ENCODE measurements at regions not wholly inside any gene's neighbourhood (a gene's known extent, or its start where the extent isn't known, plus 50 kb on each side); places are given as distances from the start of the nearest gene placed in this dataset.

DNA sequence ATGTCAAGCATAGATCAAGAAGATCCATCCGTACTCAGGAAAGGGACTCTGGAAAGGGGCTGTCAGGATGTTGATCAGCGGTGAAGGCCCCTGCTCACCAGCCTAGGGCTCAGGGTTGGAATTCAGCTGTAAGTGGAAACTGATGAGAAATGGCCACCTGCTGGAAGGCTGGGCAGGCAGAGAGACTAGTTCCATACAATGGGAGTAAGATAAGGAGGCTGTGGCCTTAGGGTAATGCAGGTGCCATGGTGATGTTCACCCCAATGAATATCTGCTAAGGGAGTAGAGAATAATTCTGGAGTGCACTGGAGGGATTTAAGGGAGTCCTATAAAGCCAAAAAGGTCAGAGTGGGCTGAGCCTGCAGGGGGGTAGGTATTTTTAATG is 256.6 kb downstream of the CYRIA start:
- DNase-seq = no peak

DNA sequence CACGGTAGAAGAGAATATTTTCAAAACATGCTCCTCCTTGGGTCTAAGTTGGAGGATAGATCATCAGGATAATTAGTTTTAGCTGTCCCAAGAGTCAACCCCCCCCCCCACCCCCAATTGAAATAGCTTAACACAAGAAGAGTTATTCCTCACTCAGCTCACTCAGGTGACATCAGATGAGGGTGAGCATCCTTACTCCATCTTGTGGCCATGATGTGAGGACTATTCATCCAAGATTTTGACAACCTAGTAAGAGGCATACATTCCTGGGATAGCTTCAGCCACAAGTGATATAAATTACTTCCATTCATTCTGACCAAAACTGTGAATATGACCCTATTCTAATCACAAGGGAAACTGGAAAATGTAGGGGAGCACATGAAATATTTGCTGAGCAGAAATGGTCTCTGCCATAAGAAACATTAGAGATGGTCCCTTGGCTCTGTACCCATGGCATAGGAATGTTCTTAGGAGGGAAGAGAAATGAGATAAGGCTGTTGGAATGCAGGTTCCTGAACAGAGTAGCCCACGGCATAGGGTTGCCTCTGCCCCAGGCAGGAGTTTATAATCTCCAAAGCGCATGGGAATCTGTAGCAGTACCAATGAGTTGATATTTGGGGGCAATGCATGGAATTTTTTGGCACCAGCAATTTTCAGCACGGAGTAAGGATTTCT is 257.2 kb downstream of the CYRIA start:
- no peak for DNase-seq

DNA sequence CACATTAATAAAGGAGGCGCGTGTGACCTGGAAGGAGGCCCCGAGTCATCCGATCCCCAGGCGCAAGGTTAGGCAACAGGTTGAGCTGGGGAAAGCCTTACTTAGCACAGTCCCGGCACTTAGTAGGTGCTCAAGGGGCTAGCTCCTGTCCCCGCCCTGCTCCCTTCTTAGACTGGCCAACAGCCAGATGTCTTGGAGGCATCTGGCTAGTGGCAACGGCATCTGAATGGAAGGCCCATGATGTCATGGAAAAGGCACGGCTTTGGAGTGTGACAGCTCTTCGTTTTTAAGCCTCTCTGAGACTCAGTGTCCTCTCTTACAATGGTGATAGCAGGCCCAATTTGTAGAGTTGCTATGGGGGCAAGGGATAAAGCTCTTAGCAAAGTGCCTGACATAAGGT is 258.3 kb downstream of the CYRIA start:
- DNase-seq = no peak

DNA sequence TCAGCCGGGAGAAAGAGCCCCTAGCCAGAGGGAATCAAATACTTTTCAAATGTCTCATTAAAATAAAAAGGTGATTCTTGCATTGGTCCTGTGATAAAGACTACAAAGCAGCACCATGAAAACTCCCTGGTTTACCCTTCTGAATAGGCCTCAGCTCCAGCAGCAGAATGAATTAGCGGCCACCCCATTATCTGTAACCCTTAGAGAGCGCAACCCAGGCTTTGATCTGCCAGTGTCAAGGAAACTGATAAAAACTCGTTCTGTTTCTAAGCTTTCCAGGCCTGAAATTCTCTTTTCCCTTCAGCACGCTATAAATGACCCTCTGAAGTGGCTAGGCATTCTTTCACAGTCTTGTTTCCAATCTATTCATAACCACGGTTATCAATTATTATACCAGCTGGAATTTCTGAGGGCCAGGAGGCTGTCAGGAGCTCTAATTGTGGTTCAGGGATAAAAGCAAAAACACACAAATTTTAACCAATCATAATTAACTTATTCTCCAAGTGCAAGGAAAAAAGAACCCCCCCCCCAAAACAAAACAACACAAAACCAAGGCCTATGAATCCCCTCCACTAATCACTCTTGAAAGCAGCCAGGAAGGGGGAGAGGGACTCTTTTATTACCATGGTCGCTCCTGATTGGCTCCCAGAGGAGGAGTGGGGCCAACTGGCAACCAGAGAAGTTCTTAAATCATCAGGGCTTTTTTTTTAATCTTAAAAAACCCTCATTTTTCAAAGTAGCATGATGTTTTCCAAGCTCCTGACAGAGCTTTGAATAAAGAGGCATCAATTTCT is 258.9 kb downstream of the CYRIA start:
- DNase-seq = no peak

DNA sequence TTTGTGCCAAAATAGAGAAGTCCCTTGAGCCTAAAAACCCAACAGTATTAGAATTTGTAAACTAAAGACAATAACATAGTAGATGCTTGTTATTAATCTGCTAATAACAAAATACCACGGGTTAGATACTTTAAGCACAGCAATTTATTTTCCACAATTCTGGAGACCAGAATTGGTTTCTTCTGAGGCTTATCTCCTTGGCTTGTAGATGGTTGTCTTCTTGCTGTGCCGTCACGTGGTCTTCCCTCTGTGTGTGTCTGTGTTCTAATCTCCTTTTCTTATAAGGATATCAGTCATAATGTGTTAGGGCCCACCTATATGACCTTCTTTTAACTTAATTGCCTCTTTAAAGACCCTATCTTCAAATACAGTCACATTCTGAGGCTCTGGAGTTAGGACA is 260.1 kb downstream of the CYRIA start:
- no peak for DNase-seq

DNA sequence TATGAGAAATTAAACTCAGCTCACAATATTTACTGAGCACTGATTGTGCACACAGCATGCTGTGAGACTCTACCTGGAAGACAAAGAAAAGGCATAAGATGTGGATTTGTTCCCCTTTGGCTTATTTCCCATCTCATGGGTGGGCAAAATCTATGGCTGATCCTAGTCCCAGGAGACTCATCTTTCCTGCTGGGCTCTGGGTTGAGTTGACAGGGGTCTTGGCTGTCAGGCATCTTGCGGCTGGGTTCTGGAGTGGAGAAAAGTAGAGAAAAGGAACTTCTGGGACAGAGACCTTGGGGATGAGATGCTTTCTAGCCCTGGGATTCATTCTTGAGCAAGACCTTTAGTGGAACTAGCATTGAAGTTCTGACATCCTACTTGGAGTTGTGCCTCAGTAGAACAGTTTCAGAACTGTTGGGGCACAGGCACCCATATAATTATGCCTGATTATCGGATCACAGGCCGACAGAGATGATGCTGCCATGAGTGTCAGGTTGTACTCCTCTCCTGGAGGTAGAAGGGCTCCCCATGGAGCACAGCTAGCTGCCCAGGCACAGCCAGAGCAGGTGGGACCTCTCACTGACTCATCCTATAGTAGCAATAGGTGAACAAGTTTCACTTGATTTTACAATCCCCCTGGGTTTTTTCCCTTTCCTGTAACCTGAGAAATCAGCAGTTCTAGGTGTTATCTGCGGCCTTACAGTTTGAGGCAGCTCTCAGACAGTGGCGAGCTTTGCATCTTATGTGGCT is 260.9 kb downstream of the CYRIA start:
- DNase-seq = no peak

DNA sequence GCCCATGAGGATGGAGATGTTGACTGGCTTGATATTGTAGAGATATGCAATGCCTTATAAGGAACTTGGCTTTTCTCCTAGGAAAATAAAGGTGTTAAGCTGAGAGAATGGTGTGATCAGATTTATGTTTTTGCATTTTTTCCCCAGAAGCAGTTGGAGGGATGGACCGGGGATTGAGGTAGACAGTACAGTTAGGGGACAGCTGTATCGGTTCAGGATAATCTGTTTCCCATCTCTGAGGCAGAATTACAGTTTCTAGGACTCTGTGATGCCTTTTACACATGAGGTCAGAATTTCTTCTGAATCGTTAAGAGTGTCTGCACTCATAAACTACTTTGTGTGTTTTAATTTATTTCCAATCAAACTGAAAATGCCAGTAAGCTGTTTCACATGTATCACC is 261.5 kb downstream of the CYRIA start:
- DNase-seq = no peak

DNA sequence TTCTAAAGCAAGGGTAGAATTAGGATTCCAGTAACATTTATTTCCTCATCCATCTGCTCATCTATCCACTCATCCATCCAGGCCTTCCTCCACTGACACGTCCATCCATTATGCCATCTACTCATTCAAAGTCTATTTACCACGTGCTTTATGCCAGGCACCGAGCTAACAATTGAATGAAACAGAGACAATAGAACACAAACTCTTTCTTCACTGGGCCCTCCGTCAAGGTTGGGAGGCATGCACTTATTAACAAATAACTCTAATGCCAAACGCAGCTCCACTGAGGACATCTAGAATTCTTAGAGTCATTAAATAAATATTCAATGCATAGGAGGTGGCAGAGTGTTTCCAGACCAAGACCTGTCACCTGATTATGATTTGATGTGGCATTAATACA is 262.7 kb downstream of the CYRIA start:
- DNase-seq = no peak

DNA sequence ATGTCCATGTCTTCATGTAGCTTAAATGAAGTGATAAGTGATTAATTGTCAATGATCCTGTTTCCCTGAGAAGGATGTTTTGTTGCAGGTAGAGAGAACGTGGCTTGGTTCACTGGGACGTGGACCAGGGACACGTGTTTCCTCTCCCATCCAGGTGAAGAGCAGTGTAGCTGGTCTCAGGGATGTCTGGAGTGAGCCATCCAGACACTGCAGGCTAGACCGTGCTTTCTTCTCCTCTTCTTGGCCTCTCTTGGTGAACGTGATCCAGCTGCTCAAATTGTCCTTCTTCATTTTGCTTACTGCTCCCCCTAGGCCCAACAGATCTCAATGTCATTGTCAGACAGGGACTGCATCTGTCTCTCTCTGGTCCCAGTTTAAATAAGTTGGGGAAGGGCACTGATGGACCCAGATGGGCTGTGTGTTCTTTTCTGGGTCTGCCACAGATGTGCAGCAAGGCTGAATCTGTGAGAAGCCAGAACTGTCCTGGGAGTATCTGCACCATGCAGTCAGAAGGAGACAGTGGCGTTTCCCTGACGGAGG is 263.8 kb downstream of the CYRIA start:
- no peak for DNase-seq

DNA sequence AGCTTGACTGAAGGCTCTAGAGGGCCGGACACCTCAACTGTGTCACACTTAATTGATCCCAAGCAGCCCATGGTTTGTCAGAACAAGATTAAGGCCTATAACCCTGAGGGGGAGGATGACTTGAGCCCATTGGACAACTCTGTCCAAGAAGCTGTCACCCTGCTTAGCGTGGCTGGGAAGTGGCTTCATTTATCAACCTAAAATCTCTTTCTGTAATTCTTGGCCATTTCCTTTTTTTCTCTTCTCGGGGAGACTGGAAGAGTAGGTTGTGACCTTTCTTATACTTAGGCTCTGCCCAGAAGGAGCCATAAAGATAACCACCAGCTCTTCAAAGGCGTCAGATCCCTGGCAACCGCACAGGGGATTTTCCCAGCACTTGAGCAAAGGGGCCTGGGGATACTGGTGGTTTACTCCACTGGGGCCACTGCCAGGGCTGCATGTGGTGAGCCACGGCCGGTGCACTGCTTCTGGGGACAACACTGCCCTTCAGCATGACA is 265.5 kb downstream of the CYRIA start:
- DNase-seq = no peak

DNA sequence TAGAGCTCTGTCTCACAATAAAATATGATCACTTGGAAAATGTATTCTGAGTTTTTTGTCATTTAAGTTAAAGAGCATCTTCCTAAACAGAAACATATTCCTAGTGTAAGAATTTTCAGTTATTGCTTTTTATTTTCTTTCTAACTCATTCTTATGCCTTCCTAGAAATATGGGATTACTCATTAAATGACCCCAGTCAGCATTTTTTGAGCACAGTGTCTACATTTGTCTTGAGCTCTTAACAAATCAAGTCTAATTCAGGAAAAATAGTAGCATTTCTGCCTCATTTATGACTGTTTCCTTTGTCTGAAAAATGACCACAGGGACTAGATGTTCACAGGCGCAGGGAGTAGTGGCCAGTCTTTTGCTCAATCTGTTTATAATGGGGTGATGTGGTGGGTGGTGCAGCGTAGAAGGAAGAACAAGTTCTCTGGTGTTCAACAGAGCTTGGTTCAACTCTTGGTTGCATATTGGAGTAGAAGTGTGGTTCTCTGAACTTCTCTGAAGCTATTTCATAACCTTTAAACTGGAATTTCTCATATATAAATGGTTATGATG is 267.1 kb downstream of the CYRIA start:
- no peak for DNase-seq

DNA sequence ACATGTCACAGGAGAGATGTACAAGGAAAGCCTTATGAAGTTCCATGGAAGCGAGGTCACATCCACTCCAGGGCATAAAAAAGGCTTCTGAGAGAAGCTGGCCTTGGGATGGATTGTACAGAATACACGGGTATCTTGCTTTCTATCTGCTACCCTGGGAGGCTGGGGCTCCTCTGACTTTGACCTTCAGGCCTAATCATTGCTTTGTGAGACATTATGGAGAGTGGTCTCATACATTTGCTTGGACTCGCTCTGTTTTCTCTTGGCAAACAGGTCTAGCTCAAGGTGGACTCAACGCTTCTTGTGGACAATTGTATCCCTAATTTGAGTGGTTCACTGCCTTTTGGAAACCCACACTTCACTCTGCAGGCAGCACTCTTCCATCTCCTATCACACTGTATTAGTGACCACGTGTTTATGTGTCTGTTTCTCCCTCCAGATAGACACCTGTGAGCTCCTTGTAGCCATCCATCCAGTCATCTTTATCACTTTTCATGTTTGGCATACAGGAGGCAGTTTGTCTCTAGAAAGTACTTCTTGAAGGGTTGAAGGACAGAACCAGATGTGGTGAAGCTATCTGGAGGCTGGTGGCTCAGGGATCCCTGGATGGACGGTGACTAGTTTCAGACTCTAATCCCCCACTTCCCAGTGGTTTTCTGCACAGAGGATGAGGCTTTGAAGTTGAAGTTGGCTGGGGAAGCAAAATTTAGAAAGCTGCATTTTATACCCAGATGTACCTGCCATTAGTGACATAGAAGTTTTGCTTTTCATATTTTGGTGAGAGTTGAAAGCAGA is 267.8 kb downstream of the CYRIA start:
- no peak for DNase-seq

DNA sequence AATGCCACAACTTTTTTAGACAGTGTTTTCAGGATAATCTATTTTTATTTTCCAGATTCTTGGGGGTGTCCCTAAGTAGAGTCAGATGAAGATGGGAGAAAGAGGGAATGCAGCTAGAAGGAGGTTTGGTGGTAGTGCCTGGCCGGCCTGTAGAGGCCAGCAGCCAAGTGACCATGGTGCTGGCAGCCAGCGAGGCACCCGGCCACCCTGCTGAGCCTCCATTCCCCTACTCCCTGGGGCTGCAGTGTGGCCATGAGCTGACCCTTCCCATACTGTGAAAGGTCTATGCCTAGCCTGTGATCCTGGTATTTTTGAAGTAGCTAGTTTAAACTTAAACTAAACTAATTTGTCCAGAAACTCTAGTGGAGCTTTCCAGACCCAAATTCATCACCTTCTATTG is 268.6 kb downstream of the CYRIA start:
- no peak for DNase-seq

DNA sequence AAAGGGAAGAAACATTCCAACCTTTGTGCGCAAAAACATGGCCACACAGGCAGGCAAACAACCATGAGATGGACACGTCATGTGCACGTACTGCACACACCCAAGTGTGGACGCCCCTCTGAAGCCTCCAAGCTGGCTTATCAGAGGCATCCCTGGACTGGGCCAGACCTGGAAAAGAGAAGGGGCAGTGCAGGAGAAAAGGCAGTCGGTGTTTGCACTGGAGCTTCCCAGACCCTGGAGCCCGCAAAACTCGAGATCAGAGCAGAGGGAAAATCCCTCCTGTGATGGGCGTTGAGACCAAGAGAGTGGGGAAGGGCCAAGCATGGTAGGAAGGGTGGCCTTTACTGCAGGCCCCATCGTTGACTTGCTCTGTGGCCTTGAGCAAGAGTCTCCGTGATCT is 269.5 kb downstream of the CYRIA start:
- no peak for DNase-seq

DNA sequence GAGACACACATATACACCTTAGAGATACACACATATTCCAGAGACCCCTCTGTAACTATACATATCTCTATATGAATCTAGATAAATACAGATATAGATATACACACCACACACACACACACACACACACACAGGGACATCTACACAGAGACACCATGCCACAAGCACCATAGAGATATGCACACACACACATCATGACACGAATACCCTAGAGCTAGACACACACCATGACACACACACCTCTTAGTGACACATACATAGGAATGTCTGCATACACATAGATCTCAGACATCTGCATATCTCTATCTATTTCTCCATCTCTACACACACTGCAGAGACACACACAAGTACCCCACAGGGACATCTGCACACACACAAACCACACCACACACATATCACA is 270.0 kb downstream of the CYRIA start:
- DNase-seq = no peak

DNA sequence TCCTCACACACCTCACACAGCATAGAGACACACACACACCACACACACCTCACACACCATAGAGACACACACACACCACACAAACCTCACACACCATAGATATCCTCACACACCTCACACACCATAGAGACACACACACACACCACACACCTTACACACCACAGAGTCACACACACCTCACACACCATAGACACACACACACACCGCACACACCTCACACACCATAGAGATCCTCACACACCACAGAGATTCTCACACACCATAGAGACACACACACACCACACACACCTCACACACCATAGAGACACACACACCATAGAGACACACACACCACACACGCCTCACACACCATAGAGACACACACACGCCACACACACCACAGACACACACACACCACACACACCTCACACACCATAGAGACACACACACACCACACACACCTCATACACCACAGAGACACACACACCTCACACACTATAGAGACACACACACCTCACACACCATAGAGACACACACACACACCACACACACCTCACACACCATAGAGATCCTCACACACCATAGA is 270.6 kb downstream of the CYRIA start:
- DNase-seq = no peak

DNA sequence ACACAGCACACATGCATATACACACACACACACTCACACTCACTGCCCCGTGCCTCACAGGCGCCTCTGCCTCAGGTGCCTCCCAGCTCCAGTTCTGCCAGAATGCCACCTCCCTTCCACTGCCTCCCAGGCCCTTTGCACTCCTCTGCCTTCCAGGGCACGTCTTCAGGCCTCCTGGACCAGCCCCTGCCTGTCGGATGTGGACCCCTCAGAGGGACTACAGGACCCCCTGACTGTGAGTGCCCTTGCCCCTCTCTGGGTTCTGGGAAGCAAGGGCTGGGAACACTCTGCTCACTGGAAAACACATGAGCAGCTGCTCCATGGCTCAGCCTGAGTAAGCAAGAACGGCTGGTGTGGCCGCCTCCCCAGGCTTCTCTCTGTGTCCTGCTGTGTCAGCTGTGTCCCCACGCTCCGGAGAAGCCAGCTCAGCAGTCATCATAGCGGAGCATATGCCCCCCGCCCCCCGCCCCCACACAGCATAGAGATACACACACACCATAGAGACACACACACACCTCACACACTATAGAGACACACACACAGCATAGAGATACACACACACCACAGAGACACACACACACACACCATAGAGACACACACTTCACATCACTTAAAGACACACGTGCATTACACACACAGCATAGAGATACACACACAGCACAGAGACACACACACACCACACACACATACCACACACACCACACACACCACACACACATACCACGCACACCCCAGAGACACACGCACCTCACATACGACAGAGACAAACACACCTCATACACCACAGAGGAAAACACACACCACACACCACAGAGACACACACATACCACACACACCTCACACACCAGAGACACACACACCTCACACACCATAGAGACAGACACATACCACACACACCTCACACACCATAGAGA is 271.3 kb downstream of the CYRIA start:
- DNase-seq = no peak

DNA sequence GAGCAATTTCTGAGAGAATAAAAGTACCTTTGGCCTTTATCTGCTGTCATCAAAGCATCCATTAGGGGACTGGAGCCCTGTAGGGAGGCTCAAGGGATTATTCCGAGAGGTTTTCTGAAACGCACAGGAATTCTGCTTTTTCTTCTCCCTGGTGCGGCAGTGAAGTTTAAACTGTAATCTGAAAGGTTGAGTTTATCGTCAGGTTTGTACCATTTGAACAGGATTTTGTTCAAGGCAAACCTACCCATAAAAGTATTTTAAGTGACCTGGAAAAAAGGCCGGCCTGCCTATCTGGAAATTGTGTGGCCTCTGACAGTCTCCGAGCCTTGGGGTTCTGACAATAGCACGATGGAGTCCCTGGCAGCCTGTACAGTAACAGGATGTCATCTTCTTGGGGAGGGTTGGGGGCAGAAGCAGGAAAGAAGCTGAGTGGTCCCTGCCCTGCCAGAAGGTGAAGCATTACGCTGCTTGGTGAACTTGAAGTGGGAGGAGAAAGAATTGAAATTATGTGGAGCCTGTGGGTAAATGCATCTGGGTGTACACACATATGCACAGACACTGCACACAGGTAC is 272.0 kb downstream of the CYRIA start:
- no peak for DNase-seq

DNA sequence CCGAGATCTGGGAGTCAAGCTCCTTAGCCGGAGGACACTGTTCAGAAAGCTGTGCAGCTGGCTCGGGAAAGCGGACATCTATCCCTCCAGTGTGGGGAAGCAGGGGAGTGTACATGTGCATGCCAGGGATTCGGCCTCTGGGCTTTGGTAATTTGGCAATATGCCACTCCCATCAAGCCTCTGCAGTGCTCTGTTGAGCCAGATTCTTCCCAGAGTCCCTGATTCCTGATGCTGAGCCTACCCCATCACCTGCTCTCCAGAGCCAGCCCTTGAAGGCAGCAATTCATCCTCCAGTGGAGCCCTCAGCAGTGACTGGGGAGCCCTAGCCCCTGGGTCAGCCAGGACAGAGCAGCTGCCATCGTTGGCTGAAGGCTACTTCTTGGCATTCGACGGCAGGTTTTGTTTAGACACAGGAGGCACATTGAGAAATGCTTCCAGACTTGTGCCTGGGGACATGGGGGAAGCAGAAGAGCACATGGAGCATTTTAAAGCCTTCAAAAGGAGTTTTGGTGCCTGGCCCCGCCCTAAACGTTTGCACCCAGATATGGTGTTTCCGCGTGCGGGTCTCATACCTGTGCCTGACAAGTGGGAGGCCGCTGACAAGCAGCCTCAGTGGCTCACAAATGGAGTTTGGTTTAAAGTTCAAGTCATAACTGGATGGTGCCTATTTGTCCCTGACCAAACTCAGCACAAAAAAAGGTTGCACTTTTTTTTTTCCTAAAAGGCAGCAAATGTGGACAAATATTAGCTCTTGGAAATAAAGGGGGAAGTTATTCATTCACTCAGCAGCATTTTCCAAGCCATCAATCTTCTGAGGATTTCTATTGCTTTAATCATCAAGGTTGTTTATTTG is 272.8 kb downstream of the CYRIA start:
- DNase-seq = no peak

Data from T-helper 2 cell (primary cell).